ENCODE measurements at regions not wholly inside any gene's neighbourhood (a gene's known extent, or its start where the extent isn't known, plus 50 kb on each side); places are given as distances from the start of the nearest gene placed in this dataset.

DNA sequence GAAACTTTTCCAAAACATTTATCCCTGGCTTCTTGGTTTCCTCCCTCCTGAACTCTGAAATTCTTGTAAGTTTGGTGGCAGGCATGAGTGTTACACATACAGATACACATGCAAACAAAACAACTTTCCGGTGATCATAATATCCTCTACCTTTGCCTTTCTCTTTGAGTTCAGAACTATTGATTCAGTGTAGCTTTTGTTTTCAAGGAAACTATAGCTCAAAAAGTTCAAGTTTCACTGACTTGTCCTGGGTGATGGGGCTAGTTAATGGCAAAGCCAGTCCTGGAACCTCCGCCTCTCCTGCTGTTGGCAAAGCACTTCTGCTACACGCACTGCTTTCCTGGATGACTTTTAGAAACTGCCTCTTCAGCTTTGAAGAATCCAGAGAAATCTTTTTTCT, 177.3 kb upstream of the FAT1 start:
- TF ChIP-seq RFX5 (IDR thresholded peaks at IDR 0.05; ENCODE audit: low read depth, low read length) = no peak
- TF ChIP-seq, protein P1, sequence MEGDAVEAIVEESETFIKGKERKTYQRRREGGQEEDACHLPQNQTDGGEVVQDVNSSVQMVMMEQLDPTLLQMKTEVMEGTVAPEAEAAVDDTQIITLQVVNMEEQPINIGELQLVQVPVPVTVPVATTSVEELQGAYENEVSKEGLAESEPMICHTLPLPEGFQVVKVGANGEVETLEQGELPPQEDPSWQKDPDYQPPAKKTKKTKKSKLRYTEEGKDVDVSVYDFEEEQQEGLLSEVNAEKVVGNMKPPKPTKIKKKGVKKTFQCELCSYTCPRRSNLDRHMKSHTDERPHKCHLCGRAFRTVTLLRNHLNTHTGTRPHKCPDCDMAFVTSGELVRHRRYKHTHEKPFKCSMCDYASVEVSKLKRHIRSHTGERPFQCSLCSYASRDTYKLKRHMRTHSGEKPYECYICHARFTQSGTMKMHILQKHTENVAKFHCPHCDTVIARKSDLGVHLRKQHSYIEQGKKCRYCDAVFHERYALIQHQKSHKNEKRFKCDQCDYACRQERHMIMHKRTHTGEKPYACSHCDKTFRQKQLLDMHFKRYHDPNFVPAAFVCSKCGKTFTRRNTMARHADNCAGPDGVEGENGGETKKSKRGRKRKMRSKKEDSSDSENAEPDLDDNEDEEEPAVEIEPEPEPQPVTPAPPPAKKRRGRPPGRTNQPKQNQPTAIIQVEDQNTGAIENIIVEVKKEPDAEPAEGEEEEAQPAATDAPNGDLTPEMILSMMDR (conservative IDR thresholded peaks at IDR 0.05; ENCODE audit: low read depth, low read length) = no peak
- no peak for TF ChIP-seq SMC3 (IDR thresholded peaks at IDR 0.05; ENCODE audit: low read depth, low read length)
- no peak for TF ChIP-seq POLR2A (IDR thresholded peaks at IDR 0.05; ENCODE audit: low read depth, low read length)
- no peak for TF ChIP-seq RCOR1 (IDR thresholded peaks at IDR 0.05; ENCODE audit: insufficient replicate concordance, low read length)
- TF ChIP-seq CHD1 (IDR thresholded peaks at IDR 0.05; ENCODE audit: low read depth, low read length) = no peak
- no peak for TF ChIP-seq MXI1 (IDR thresholded peaks at IDR 0.05; ENCODE audit: borderline replicate concordance, low read depth, low read length)
- TF ChIP-seq, protein P2, sequence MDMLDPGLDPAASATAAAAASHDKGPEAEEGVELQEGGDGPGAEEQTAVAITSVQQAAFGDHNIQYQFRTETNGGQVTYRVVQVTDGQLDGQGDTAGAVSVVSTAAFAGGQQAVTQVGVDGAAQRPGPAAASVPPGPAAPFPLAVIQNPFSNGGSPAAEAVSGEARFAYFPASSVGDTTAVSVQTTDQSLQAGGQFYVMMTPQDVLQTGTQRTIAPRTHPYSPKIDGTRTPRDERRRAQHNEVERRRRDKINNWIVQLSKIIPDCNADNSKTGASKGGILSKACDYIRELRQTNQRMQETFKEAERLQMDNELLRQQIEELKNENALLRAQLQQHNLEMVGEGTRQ (IDR thresholded peaks at IDR 0.05; ENCODE audit: low read depth, low read length) = no peak
- TF ChIP-seq FOS (IDR thresholded peaks at IDR 0.05; ENCODE audit: low read depth, low read length) = no peak
